ENCODE measurements at regions not wholly inside any gene's neighbourhood (a gene's known extent, or its start where the extent isn't known, plus 50 kb on each side); places are given as distances from the start of the nearest gene placed in this dataset.

DNA sequence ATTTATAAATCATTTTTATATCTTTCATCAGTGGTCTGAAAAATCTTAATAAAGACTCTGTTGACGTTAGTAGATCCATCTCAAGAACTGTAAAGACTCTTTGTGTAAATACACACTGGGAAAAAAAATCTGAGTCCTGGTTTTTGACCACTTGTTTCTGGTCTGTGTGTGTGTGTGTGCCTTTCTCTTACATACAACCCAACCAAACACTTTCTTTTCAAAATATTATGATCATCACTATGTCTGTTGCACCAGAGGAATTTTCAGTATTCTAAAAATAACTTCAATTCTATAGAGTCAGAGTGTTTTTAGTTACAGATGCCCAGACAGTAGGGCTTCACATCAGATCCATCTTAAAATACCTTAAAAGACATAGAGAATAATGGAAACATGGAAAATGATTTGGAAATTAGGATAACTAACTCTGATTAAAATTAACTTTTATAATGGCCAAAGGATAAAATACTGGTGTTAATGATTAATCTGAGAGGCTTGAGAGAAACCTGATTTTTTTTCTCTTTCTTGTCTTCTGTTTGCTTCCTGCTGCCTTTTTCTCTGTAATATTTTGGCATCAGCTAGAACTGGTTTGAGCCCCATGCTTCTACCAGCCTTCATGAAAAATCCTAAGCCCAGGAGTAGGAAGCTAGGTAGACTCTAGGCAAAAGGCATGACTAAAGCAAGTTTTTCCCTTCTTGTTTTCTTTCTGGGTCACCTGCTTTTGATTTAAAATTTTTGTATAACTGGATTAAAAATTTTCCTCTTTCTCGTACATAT, 99.7 kb downstream of the ATXN3L start:
- TF ChIP-seq POLR2A (IDR thresholded peaks at IDR 0.05; ENCODE audit: low read depth, low read length), result no peak
- TF ChIP-seq TAF1 (IDR thresholded peaks at IDR 0.05; ENCODE audit: low read depth, low read length), result no peak

All from GM12891 (cell line).